H1 (cell line): ENCODE measurements at regions not wholly inside any gene's neighbourhood (a gene's known extent, or its start where the extent isn't known, plus 50 kb on each side); places are given as distances from the start of the nearest gene placed in this dataset.

Source experiments
- BACH1 ChIP-seq: IDR thresholded peaks from 2 replicates; pipeline ENCODE4 v1.6.1; 2012; ENCODE audit warnings: low read length, improper control_type of control experiment
- SP1 ChIP-seq: IDR thresholded peaks from 2 replicates; pipeline ENCODE4 v1.6.1; 2011; ENCODE audit warnings: low read depth, low read length
- TF ChIP-seq, protein P1 (sequence below): IDR thresholded peaks from 2 replicates; pipeline ENCODE4 v1.6.1; 2011; ENCODE audit warnings: low read length, improper control_type of control experiment

DNA sequence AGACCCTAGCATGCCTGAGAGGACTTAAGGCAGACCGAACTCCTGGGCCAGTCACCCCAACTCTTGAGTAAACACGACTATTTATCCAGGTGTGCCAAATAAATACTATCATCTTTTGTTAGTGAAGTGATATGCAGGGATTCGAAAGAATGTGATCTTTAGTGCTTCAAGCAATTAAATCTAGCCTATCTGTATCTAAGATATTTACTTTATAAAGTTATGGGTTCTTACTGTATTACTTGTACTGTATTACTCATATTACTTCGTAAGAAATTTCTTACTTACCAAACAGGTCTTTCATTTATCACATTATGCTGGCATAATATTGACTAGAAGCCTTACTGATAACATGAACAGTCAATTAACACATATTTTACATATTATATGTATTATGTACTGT lies 211.6 kb upstream of the NECTIN3 start (continued):
- TF ChIP-seq, protein P1, sequence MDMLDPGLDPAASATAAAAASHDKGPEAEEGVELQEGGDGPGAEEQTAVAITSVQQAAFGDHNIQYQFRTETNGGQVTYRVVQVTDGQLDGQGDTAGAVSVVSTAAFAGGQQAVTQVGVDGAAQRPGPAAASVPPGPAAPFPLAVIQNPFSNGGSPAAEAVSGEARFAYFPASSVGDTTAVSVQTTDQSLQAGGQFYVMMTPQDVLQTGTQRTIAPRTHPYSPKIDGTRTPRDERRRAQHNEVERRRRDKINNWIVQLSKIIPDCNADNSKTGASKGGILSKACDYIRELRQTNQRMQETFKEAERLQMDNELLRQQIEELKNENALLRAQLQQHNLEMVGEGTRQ = no peak
- no peak for TF ChIP-seq BACH1
- TF ChIP-seq SP1 = no peak
